HL-60 (cell line): ENCODE measurements at regions not wholly inside any gene's neighbourhood (a gene's known extent, or its start where the extent isn't known, plus 50 kb on each side); places are given as distances from the start of the nearest gene placed in this dataset.

ENCODE experiments used
- DNase-seq, 2 experiments: peaks; one replicate each; pipeline ENCODE4 v3.0.0-alpha.2; 2010 to 2020; ENCODE audit warnings: low read depth in 1 of 2, low spot score in 1 of 2
- H3K27ac ChIP-seq: fragments of 250-450 bp; sonication (Bioruptor Pico); replicated peaks from 2 replicates; pipeline ENCODE4 v1.5.1; 2020; ENCODE audit warnings: mild to moderate bottlenecking, moderate library complexity
- H3K27me3 ChIP-seq: fragments of 250-450 bp; sonication (Bioruptor Pico); 2 replicates; pipeline ENCODE4 v1.5.1; 2021; ENCODE audit warnings: mild to moderate bottlenecking, moderate library complexity; ENCODE audit not compliant: insufficient read depth, poor library complexity, severe bottlenecking
- H3K4me3 ChIP-seq: replicated peaks from 2 replicates; pipeline ENCODE4 v1.5.1; 2011; ENCODE audit warnings: mild to moderate bottlenecking, control low read depth, low read length; ENCODE audit not compliant: insufficient read depth
- CTCF ChIP-seq: IDR thresholded peaks from one replicate; pipeline ENCODE4 v1.5.1; 2011; ENCODE audit warnings: low read length, control low read depth, inconsistent platforms; ENCODE audit not compliant: insufficient read depth
- GABPA ChIP-seq: IDR thresholded peaks from 2 replicates; pipeline ENCODE4 v1.6.1; 2012; ENCODE audit warnings: low read depth
- POLR2AphosphoS5 ChIP-seq: IDR thresholded peaks from 2 replicates; pipeline ENCODE4 v1.6.1; 2012; ENCODE audit warnings: low read depth
- REST ChIP-seq: IDR thresholded peaks from 2 replicates; pipeline ENCODE4 v1.6.1; 2012; ENCODE audit warnings: low read depth; ENCODE audit not compliant: insufficient replicate concordance
- SPI1 ChIP-seq: IDR thresholded peaks from 2 replicates; pipeline ENCODE4 v1.6.1; 2012; ENCODE audit warnings: low read depth, mild to moderate bottlenecking, borderline replicate concordance

GRCh38 chr3:36305929-36306520 lies 74.3 kb upstream of the STAC start:
- H3K4me3 ChIP-seq, result no peak overlapping the region
- DNase-seq, result no peak
- no peaks in the 10 kb centered on the region for H3K27me3 ChIP-seq
- H3K27ac ChIP-seq, result no peak overlapping the region
- TF ChIP-seq POLR2AphosphoS5 (no peak), REST (no peak), GABPA (no peak), CTCF (no peak), SPI1 (no peak)

GRCh38 chr3:36309092-36309491 lies 71.2 kb upstream of the STAC start:
- H3K27me3 ChIP-seq, result no peaks in the 10 kb centered on the region
- no peak overlapping the region for H3K27ac ChIP-seq
- TF ChIP-seq POLR2AphosphoS5 (no peak), GABPA (no peak)
- H3K4me3 ChIP-seq, result no peak overlapping the region
- DNase-seq, result no peak

- H3K27ac ChIP-seq, result no peak overlapping the region
- no peak overlapping the region for H3K4me3 ChIP-seq
- TF ChIP-seq REST (no peak), CTCF (no peak), POLR2AphosphoS5 (no peak), GABPA (no peak), SPI1 (no peak)
- DNase-seq, result no peak
- H3K27me3 ChIP-seq, result no peaks in the 10 kb centered on the region
These were observed 68.0 kb upstream of the STAC start for GRCh38 chr3:36312351-36312750.

GRCh38 chr3:36317915-36318314 lies 62.4 kb upstream of the STAC start:
- H3K27ac ChIP-seq, result no peak overlapping the region
- no peak for DNase-seq
- H3K4me3 ChIP-seq, result no peak overlapping the region
- H3K27me3 ChIP-seq, result no peaks in the 10 kb centered on the region
- no peak for TF ChIP-seq SPI1
- TF ChIP-seq CTCF, result no peak
